ENCODE measurements at regions not wholly inside any gene's neighbourhood (a gene's known extent, or its start where the extent isn't known, plus 50 kb on each side); places are given as distances from the start of the nearest gene placed in this dataset.

DNA sequence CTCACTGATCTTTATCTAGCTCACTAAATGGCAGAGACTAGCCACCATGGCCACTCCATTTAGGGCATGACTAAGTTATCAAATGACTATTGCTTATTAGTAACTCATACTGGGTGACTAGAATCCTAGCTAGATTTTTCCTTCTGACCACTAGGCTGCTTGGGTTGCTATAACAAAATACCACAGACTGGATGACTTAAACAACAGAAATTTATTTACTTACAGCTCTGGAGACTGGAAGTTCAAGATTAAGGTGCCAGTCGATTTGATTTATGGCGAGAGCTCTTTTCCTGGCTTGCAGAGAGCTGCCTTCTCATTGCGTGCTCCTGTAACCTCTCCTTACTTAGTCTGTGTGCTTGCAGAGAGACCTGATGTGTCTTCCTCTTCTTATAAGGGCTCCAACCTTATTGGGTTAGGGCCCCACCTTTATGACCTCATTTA is 55.0 kb upstream of the APC start:
- no peak for DNase-seq
- Histone ChIP-seq H3K4me1 (no peaks in the 10 kb centered on the region), H3K4me3 (ENCODE audit: low read depth, low read length) (no peak overlapping the region), H3K9me3 (no peaks in the 10 kb centered on the region), H3K27me3 (replicated peaks; ENCODE audit: control insufficient read depth, insufficient read depth, low read length) (no peaks in the 10 kb centered on the region), H3K36me3 (ENCODE audit: control insufficient read depth, insufficient read depth, low read length) (no peaks in the 10 kb centered on the region)
- no peaks in the 10 kb centered on the region for H3K36me3 Mint-ChIP-seq (ENCODE audit: insufficient read depth, unreplicated experiment)
- peaks cover 16% of the 10 kb centered on the region for H3K27me3 Mint-ChIP-seq (ENCODE audit: insufficient read depth, unreplicated experiment)
- intact Hi-C loops (cut with micrococcal nuclease; ENCODE audit: unreplicated experiment), result no loop called here
- H3K4me1 Mint-ChIP-seq (ENCODE audit: low read depth, unreplicated experiment), result no peaks in the 10 kb centered on the region
- TF ChIP-seq CTCF (IDR thresholded peaks at IDR 0.05; ENCODE audit: insufficient read depth in 1 of 2, low read depth in 1 of 2, low read length in 1 of 2, severe bottlenecking in 1 of 2, unreplicated experiment in 1 of 2), result no peak
- ChIA-PET POLR2A (no interaction called here), CTCF (no interaction called here)
- no peak overlapping the region for H3K27ac Mint-ChIP-seq (ENCODE audit: unreplicated experiment)
- no TSS peak for BruUV-seq (replicated peaks)
- H3K9me3 Mint-ChIP-seq (ENCODE audit: unreplicated experiment), result no peaks in the 10 kb centered on the region
- no peak overlapping the region for H3K4me3 Mint-ChIP-seq (ENCODE audit: unreplicated experiment)

- CTCF ChIA-PET, result no interaction called here
- no peak overlapping the region for H3K4me3 ChIP-seq (ENCODE audit: low read depth, low read length)
- no TSS peak for BruUV-seq (replicated peaks)
- POLR2A ChIA-PET, result no interaction called here
- intact Hi-C loops (cut with micrococcal nuclease; ENCODE audit: unreplicated experiment), result no loop called here
- H3K9me3 ChIP-seq, result no peaks in the 10 kb centered on the region
- no peaks in the 10 kb centered on the region for H3K36me3 Mint-ChIP-seq (ENCODE audit: insufficient read depth, unreplicated experiment)
- H3K27ac Mint-ChIP-seq (ENCODE audit: unreplicated experiment), result no peak overlapping the region
- no peaks in the 10 kb centered on the region for H3K27me3 ChIP-seq (replicated peaks; ENCODE audit: control insufficient read depth, insufficient read depth, low read length)
- H3K27me3 Mint-ChIP-seq (ENCODE audit: insufficient read depth, unreplicated experiment), result peaks cover 18% of the 10 kb centered on the region
- DNase-seq, result no peak
- H3K9me3 Mint-ChIP-seq (ENCODE audit: unreplicated experiment), result no peaks in the 10 kb centered on the region
- TF ChIP-seq CTCF (IDR thresholded peaks at IDR 0.05; ENCODE audit: insufficient read depth in 1 of 2, low read depth in 1 of 2, low read length in 1 of 2, severe bottlenecking in 1 of 2, unreplicated experiment in 1 of 2), result no peak
- H3K4me1 Mint-ChIP-seq (ENCODE audit: low read depth, unreplicated experiment), result peaks cover 5% of the 10 kb centered on the region
- no peak overlapping the region for H3K4me3 Mint-ChIP-seq (ENCODE audit: unreplicated experiment)
- H3K36me3 ChIP-seq (ENCODE audit: control insufficient read depth, insufficient read depth, low read length), result no peaks in the 10 kb centered on the region
- no peaks in the 10 kb centered on the region for H3K4me1 ChIP-seq
Observed at GRCh38 chr5:112684121-112684520, 53.6 kb upstream of the APC start.

DNA sequence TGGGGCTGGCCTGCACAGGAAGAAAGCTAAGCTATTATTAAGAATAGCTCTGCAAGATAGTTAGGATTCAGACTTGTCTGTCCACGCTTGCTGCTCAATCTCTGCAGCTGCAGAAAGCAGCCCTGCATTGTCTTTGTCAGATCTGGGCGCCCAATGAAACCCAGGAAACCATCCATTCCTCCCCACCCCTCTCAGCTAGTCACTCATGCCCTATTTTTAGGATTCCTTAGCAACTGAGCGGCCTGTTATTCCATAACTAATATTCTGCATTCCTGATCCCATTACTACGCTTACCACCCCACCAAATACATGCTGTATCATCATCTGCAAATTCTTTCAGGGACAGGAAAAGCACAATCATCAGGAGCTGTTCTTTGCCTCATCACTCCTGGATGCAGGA is 52.9 kb upstream of the APC start:
- Histone ChIP-seq H3K9me3 (no peaks in the 10 kb centered on the region), H3K36me3 (ENCODE audit: control insufficient read depth, insufficient read depth, low read length) (no peaks in the 10 kb centered on the region), H3K4me3 (ENCODE audit: low read depth, low read length) (no peak overlapping the region), H3K4me1 (no peaks in the 10 kb centered on the region), H3K27me3 (replicated peaks; ENCODE audit: control insufficient read depth, insufficient read depth, low read length) (no peaks in the 10 kb centered on the region)
- no peak for TF ChIP-seq CTCF (IDR thresholded peaks at IDR 0.05; ENCODE audit: insufficient read depth in 1 of 2, low read depth in 1 of 2, low read length in 1 of 2, severe bottlenecking in 1 of 2, unreplicated experiment in 1 of 2)
- intact Hi-C loops (cut with micrococcal nuclease; ENCODE audit: unreplicated experiment), result no loop called here
- H3K4me1 Mint-ChIP-seq (ENCODE audit: low read depth, unreplicated experiment), result peaks cover 5% of the 10 kb centered on the region
- POLR2A ChIA-PET, result no interaction called here
- CTCF ChIA-PET, result no interaction called here
- peaks cover 18% of the 10 kb centered on the region for H3K27me3 Mint-ChIP-seq (ENCODE audit: insufficient read depth, unreplicated experiment)
- DNase-seq, result no peak
- no peak overlapping the region for H3K4me3 Mint-ChIP-seq (ENCODE audit: unreplicated experiment)
- no peaks in the 10 kb centered on the region for H3K9me3 Mint-ChIP-seq (ENCODE audit: unreplicated experiment)
- BruUV-seq (replicated peaks), result no TSS peak
- no peak overlapping the region for H3K27ac Mint-ChIP-seq (ENCODE audit: unreplicated experiment)
- H3K36me3 Mint-ChIP-seq (ENCODE audit: insufficient read depth, unreplicated experiment), result no peaks in the 10 kb centered on the region
